ENCODE measurements at regions not wholly inside any gene's neighbourhood (a gene's known extent, or its start where the extent isn't known, plus 50 kb on each side); places are given as distances from the start of the nearest gene placed in this dataset.

GRCh38 chr14:28052251-28052650 is 714.3 kb upstream of the FOXG1 start:
- Histone ChIP-seq H3K4me3 (ENCODE audit: insufficient read depth, low read depth, low read length) (no peak overlapping the region), H3K27ac (ENCODE audit: low read depth, low read length) (no peak overlapping the region), H3K4me2 (ENCODE audit: low read length) (no peak overlapping the region), H3K4me1 (ENCODE audit: insufficient read depth, low read length) (no peaks in the 10 kb centered on the region), H3K79me2 (ENCODE audit: insufficient read depth, low read length) (no peaks in the 10 kb centered on the region), H3K9me3 (ENCODE audit: insufficient read depth, low read depth, low read length) (no peaks in the 10 kb centered on the region), H3K9ac (ENCODE audit: low read length) (no peak overlapping the region), H3K36me3 (ENCODE audit: insufficient read depth, low read length) (no peaks in the 10 kb centered on the region), H3K27me3 (ENCODE audit: insufficient read depth, low read length) (no peaks in the 10 kb centered on the region), H2AFZ (ENCODE audit: low read depth, low read length) (no peak overlapping the region), H4K20me1 (ENCODE audit: insufficient read depth, low read length) (no peaks in the 10 kb centered on the region)
- DNase-seq (ENCODE audit: low read depth) (no peak), FAIRE-seq (no peak)
- Mint-ChIP-seq H3K36me3 (ENCODE audit: low read depth, unreplicated experiment) (no peaks in the 10 kb centered on the region), H3K4me3 (ENCODE audit: unreplicated experiment) (no peak overlapping the region), H3K27me3 (ENCODE audit: low read depth, unreplicated experiment) (no peaks in the 10 kb centered on the region), H3K4me1 (ENCODE audit: low read depth, unreplicated experiment) (peaks cover 1% of the 10 kb centered on the region), H3K9me3 (ENCODE audit: unreplicated experiment) (no peaks in the 10 kb centered on the region), H3K27ac (ENCODE audit: unreplicated experiment) (no peak overlapping the region)
- TF ChIP-seq, protein P1, sequence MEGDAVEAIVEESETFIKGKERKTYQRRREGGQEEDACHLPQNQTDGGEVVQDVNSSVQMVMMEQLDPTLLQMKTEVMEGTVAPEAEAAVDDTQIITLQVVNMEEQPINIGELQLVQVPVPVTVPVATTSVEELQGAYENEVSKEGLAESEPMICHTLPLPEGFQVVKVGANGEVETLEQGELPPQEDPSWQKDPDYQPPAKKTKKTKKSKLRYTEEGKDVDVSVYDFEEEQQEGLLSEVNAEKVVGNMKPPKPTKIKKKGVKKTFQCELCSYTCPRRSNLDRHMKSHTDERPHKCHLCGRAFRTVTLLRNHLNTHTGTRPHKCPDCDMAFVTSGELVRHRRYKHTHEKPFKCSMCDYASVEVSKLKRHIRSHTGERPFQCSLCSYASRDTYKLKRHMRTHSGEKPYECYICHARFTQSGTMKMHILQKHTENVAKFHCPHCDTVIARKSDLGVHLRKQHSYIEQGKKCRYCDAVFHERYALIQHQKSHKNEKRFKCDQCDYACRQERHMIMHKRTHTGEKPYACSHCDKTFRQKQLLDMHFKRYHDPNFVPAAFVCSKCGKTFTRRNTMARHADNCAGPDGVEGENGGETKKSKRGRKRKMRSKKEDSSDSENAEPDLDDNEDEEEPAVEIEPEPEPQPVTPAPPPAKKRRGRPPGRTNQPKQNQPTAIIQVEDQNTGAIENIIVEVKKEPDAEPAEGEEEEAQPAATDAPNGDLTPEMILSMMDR (IDR thresholded peaks at IDR 0.05; ENCODE audit: insufficient read depth, low read depth, low read length): no peak
- no peak for TF ChIP-seq EZH2 (IDR thresholded peaks at IDR 0.05; ENCODE audit: insufficient read depth, low read length)

DNA sequence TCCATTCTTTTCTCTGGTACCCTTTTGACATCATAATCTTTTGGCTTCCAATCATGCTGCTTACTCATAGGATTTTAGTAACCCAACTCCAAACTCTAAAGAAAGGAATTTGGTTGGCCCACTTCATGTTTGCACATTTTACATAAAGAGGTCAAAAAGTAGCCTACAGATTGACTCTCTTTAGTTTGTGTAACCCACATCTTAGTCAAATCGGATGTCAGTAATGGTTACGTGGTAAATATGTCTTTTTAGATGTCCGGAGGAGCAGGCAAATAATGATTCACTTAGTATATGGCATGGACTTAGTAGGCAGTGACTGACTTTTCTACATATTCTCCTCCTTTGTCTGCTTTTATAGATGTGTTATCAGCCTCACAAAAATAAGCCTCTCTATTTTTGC is 711.6 kb upstream of the FOXG1 start:
- Histone ChIP-seq H3K27me3 (ENCODE audit: insufficient read depth, low read length) (no peaks in the 10 kb centered on the region), H3K4me1 (ENCODE audit: insufficient read depth, low read length) (no peaks in the 10 kb centered on the region), H3K79me2 (ENCODE audit: insufficient read depth, low read length) (no peaks in the 10 kb centered on the region), H3K36me3 (ENCODE audit: insufficient read depth, low read length) (no peaks in the 10 kb centered on the region), H3K27ac (ENCODE audit: low read depth, low read length) (no peak overlapping the region), H3K4me3 (ENCODE audit: insufficient read depth, low read depth, low read length) (no peak overlapping the region), H3K4me2 (ENCODE audit: low read length) (no peak overlapping the region), H2AFZ (ENCODE audit: low read depth, low read length) (no peak overlapping the region), H3K9me3 (ENCODE audit: insufficient read depth, low read depth, low read length) (no peaks in the 10 kb centered on the region), H3K9ac (ENCODE audit: low read length) (no peak overlapping the region), H4K20me1 (ENCODE audit: insufficient read depth, low read length) (no peaks in the 10 kb centered on the region)
- no peak overlapping the region for H3K27ac Mint-ChIP-seq (ENCODE audit: unreplicated experiment)
- TF ChIP-seq, protein P1 (IDR thresholded peaks at IDR 0.05; ENCODE audit: insufficient read depth, low read depth, low read length): no peak
- H3K4me1 Mint-ChIP-seq (ENCODE audit: low read depth, unreplicated experiment): peaks cover 1% of the 10 kb centered on the region
- no peak overlapping the region for H3K4me3 Mint-ChIP-seq (ENCODE audit: unreplicated experiment)
- no peaks in the 10 kb centered on the region for H3K9me3 Mint-ChIP-seq (ENCODE audit: unreplicated experiment)
- no peaks in the 10 kb centered on the region for H3K36me3 Mint-ChIP-seq (ENCODE audit: low read depth, unreplicated experiment)
- DNase-seq (ENCODE audit: low read depth) (no peak), FAIRE-seq (no peak)
- H3K27me3 Mint-ChIP-seq (ENCODE audit: low read depth, unreplicated experiment): no peaks in the 10 kb centered on the region

- Histone ChIP-seq H3K4me1 (ENCODE audit: insufficient read depth, low read length) (no peaks in the 10 kb centered on the region), H3K4me3 (ENCODE audit: insufficient read depth, low read depth, low read length) (no peak overlapping the region), H2AFZ (ENCODE audit: low read depth, low read length) (peak overlapping the region; percentile 51), H3K9ac (ENCODE audit: low read length) (no peak overlapping the region), H3K27ac (ENCODE audit: low read depth, low read length) (no peak overlapping the region), H3K79me2 (ENCODE audit: insufficient read depth, low read length) (no peaks in the 10 kb centered on the region), H3K36me3 (ENCODE audit: insufficient read depth, low read length) (no peaks in the 10 kb centered on the region), H3K4me2 (ENCODE audit: low read length) (peak overlapping the region; percentile 62), H3K27me3 (ENCODE audit: insufficient read depth, low read length) (no peaks in the 10 kb centered on the region), H4K20me1 (ENCODE audit: insufficient read depth, low read length) (no peaks in the 10 kb centered on the region), H3K9me3 (ENCODE audit: insufficient read depth, low read depth, low read length) (no peaks in the 10 kb centered on the region)
- no peak overlapping the region for H3K27ac Mint-ChIP-seq (ENCODE audit: unreplicated experiment)
- H3K9me3 Mint-ChIP-seq (ENCODE audit: unreplicated experiment): no peaks in the 10 kb centered on the region
- TF ChIP-seq, protein P1 (IDR thresholded peaks at IDR 0.05; ENCODE audit: insufficient read depth, low read depth, low read length): no peak
- TF ChIP-seq EZH2 (IDR thresholded peaks at IDR 0.05; ENCODE audit: insufficient read depth, low read length): no peak
- H3K27me3 Mint-ChIP-seq (ENCODE audit: low read depth, unreplicated experiment): no peaks in the 10 kb centered on the region
- H3K4me1 Mint-ChIP-seq (ENCODE audit: low read depth, unreplicated experiment): peaks cover 6% of the 10 kb centered on the region
- H3K36me3 Mint-ChIP-seq (ENCODE audit: low read depth, unreplicated experiment): no peaks in the 10 kb centered on the region
- FAIRE-seq: no peak
- H3K4me3 Mint-ChIP-seq (ENCODE audit: unreplicated experiment): no peak overlapping the region
- no peak for DNase-seq (ENCODE audit: low read depth)
Measured at GRCh38 chr14:28057359-28058296, 709.0 kb upstream of the FOXG1 start.
